Activated CD8-positive, alpha-beta T cell treated with anti-CD3 and anti-CD28 coated beads for 36 hours (primary cell): ENCODE measurements at regions not wholly inside any gene's neighbourhood (a gene's known extent, or its start where the extent isn't known, plus 50 kb on each side); places are given as distances from the start of the nearest gene placed in this dataset.

Source experiments
- ATAC-seq: fragments of 200-7000 bp; cut with Tn5 transposase; one replicate; pipeline ENCODE4 v1.10.0; 2021; ENCODE audit warnings: mild to moderate bottlenecking, moderate library complexity
- CTCF ChIA-PET: fragments of 350-600 bp; sonication (Branson Sonifier 250); formaldehyde crosslinking; loops from one replicate; lab custom pipeline; 2021; ENCODE audit warnings: antibody characterized with exemption; lab: Charles Lee
- POLR2A ChIA-PET: fragments of 350-600 bp; sonication (Branson Sonifier 250); formaldehyde crosslinking; loops from one replicate; lab custom pipeline; 2021; ENCODE audit warnings: antibody characterized with exemption; lab: Charles Lee
- DNase-seq: peaks from one replicate; pipeline ENCODE4 v3.0.0-alpha.2; 2020
- H3K27ac Mint-ChIP-seq: one replicate; pipeline ENCODE4 v1.8.0; 2021; ENCODE audit warnings: mild to moderate bottlenecking, mixed read lengths
- H3K27me3 Mint-ChIP-seq: one replicate; pipeline ENCODE4 v1.8.0; 2021; ENCODE audit warnings: mixed read lengths
- H3K36me3 Mint-ChIP-seq: one replicate; pipeline ENCODE4 v1.8.0; 2021; ENCODE audit warnings: low read depth, mixed read lengths
- H3K4me1 Mint-ChIP-seq: one replicate; pipeline ENCODE4 v1.8.0; 2021; ENCODE audit warnings: low read depth, mixed read lengths
- H3K4me3 Mint-ChIP-seq: one replicate; pipeline ENCODE4 v1.8.0; 2021; ENCODE audit warnings: mild to moderate bottlenecking, moderate library complexity, mixed read lengths
- H3K9me3 Mint-ChIP-seq: one replicate; pipeline ENCODE4 v1.8.0; 2021; ENCODE audit warnings: mixed read lengths
- CTCF ChIP-seq: fragments of 200-600 bp; IDR thresholded peaks from one replicate; pipeline ENCODE4 v1.8.0; 2022; ENCODE audit warnings: antibody characterized with exemption, mild to moderate bottlenecking
- intact Hi-C: fragments of 100-400 bp; cut with micrococcal nuclease; formaldehyde crosslinking; loops from one replicate; pipeline ENCODE4 v1.10.0; 2022

GRCh38 chr6:150651808-150652470, 52.3 kb downstream of the PLEKHG1 start:
- no peaks in the 10 kb centered on the region for H3K4me1 Mint-ChIP-seq
- ATAC-seq, result no peak
- no peak for TF ChIP-seq CTCF
- H3K9me3 Mint-ChIP-seq, result no peaks in the 10 kb centered on the region
- intact Hi-C loops, result no loop called here
- no peaks in the 10 kb centered on the region for H3K36me3 Mint-ChIP-seq
- no peak for DNase-seq
- no peak overlapping the region for H3K27ac Mint-ChIP-seq
- ChIA-PET CTCF (no interaction called here), POLR2A (no interaction called here)
- no peak overlapping the region for H3K4me3 Mint-ChIP-seq
- no peaks in the 10 kb centered on the region for H3K27me3 Mint-ChIP-seq

GRCh38 chr6:150652848-150653613, 53.3 kb downstream of the PLEKHG1 start:
- H3K4me1 Mint-ChIP-seq, result no peaks in the 10 kb centered on the region
- intact Hi-C loops, result no loop called here
- H3K27me3 Mint-ChIP-seq, result no peaks in the 10 kb centered on the region
- no peaks in the 10 kb centered on the region for H3K36me3 Mint-ChIP-seq
- ChIA-PET CTCF (no interaction called here), POLR2A (no interaction called here)
- no peak overlapping the region for H3K27ac Mint-ChIP-seq
- no peaks in the 10 kb centered on the region for H3K9me3 Mint-ChIP-seq
- no peak for ATAC-seq
- no peak overlapping the region for H3K4me3 Mint-ChIP-seq
- no peak for DNase-seq
- TF ChIP-seq CTCF, result no peak

GRCh38 chr6:150654608-150655007, 54.9 kb downstream of the PLEKHG1 start:
- no peak overlapping the region for H3K27ac Mint-ChIP-seq
- ChIA-PET CTCF (no interaction called here), POLR2A (no interaction called here)
- DNase-seq (no peak), ATAC-seq (no peak)
- no peaks in the 10 kb centered on the region for H3K9me3 Mint-ChIP-seq
- intact Hi-C loops, result no loop called here
- no peak overlapping the region for H3K4me3 Mint-ChIP-seq
- H3K36me3 Mint-ChIP-seq, result no peaks in the 10 kb centered on the region
- no peaks in the 10 kb centered on the region for H3K4me1 Mint-ChIP-seq
- TF ChIP-seq CTCF, result no peak
- no peaks in the 10 kb centered on the region for H3K27me3 Mint-ChIP-seq

- Mint-ChIP-seq H3K27me3 (no peaks in the 10 kb centered on the region), H3K36me3 (no peaks in the 10 kb centered on the region), H3K27ac (no peak overlapping the region), H3K4me3 (no peak overlapping the region), H3K9me3 (no peaks in the 10 kb centered on the region), H3K4me1 (no peaks in the 10 kb centered on the region)
- DNase-seq, result no peak
- TF ChIP-seq CTCF, result no peak
- ATAC-seq, result no peak
- intact Hi-C loops, result no loop called here
- ChIA-PET POLR2A (no interaction called here), CTCF (no interaction called here)
These were observed 56.5 kb downstream of the PLEKHG1 start for GRCh38 chr6:150656156-150656555.

GRCh38 chr6:150658421-150658820, 58.7 kb downstream of the PLEKHG1 start:
- H3K27me3 Mint-ChIP-seq, result no peaks in the 10 kb centered on the region
- ATAC-seq, result no peak
- H3K4me1 Mint-ChIP-seq, result no peaks in the 10 kb centered on the region
- H3K27ac Mint-ChIP-seq, result no peak overlapping the region
- no peaks in the 10 kb centered on the region for H3K9me3 Mint-ChIP-seq
- no peak overlapping the region for H3K4me3 Mint-ChIP-seq
- DNase-seq, result no peak
- no peak for TF ChIP-seq CTCF
- ChIA-PET CTCF (interaction anchor here (1.3 kb wide), 1 partner anchor 241 kb away, joined by 3 read pairs; no protein-coding TSS in a partner anchor), POLR2A (no interaction called here)
- intact Hi-C loops, result no loop called here
- no peaks in the 10 kb centered on the region for H3K36me3 Mint-ChIP-seq
